HG03280 (cell line): ENCODE measurements at regions not wholly inside any gene's neighbourhood (a gene's known extent, or its start where the extent isn't known, plus 50 kb on each side); places are given as distances from the start of the nearest gene placed in this dataset.

Experiments used
- ATAC-seq: cut with Tn5 transposase; IDR thresholded peaks from one replicate; pipeline ENCODE4 v1.9.1; 2021; ENCODE audit warnings: mild to moderate bottlenecking, moderate library complexity; ENCODE audit not compliant: unreplicated experiment

DNA sequence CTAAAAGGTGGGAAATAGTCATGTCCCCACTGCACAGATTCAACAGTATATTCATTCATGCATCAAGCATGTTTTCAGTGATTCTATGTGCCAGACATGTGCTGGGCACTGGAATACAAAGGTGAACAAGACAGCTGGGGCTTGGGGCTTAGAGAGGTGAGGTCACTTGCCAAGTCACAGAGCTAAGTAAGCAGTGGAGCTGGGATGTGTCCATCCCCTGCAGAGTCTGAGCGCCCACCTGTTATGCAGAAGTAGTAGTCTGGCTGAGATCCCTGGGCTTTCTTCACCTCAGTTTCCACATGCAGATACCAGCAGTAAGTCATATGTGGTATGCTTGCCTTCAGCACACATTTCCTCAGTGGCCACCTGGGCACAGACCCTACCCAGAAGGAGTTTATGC lies 263.8 kb downstream of the DHX35 start:
- ATAC-seq, result no peak

- no peak for ATAC-seq
Measured at GRCh38 chr20:39225536-39225935, 263.4 kb downstream of the DHX35 start.

- ATAC-seq, result no peak
Measured at GRCh38 chr20:39222101-39222500, 260.0 kb downstream of the DHX35 start.

GRCh38 chr20:39216195-39216594 lies 254.1 kb downstream of the DHX35 start:
- ATAC-seq, result no peak

- no peak for ATAC-seq
Measured at GRCh38 chr20:39214828-39215227, 252.7 kb downstream of the DHX35 start.

GRCh38 chr20:39213476-39214145 lies 251.5 kb downstream of the DHX35 start:
- ATAC-seq, result no peak

GRCh38 chr20:39211060-39211748 lies 249.1 kb downstream of the DHX35 start:
- no peak for ATAC-seq

DNA sequence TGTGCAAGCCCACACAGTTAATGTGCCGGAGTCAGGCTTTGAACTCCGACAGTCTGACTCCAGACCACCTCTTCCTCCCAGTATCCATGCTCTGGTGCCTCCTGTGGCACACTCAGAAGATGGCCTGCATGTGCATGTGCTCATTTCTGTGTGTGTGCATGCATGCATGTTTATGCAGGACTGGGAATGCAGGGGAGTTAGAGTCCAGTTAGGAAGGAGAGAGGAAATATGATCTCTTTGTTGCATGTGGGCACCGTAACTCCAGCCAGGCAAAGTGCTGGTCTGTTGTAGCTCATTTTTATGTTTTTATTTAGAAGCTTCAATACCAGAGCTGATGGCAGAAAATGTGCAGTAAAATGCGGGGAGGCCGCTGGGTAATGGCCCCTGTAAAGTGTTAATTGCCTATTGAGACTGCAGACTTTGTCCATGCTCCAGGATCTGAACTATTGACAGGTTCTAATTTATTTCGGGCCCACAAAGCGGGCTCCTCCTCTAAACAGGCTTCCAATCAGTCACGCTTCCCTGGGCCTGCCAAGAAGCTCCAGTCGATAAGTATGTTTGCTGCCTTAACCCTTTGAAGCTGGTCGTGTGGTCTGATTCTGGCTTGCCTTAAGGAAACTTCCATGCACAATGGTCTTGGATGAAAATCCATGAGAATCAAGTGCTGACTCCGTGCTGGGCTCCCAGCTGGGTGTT lies 248.3 kb downstream of the DHX35 start:
- ATAC-seq, result no peak

- ATAC-seq, result no peak
Measured at GRCh38 chr20:39206899-39207564, 244.9 kb downstream of the DHX35 start.

- ATAC-seq, result no peak
Measured at GRCh38 chr20:39195582-39196021, 233.5 kb downstream of the DHX35 start.

GRCh38 chr20:39190666-39191570 lies 228.8 kb downstream of the DHX35 start:
- no peak for ATAC-seq

- ATAC-seq, result no peak
Measured at GRCh38 chr20:39188266-39188765, 226.2 kb downstream of the DHX35 start.

DNA sequence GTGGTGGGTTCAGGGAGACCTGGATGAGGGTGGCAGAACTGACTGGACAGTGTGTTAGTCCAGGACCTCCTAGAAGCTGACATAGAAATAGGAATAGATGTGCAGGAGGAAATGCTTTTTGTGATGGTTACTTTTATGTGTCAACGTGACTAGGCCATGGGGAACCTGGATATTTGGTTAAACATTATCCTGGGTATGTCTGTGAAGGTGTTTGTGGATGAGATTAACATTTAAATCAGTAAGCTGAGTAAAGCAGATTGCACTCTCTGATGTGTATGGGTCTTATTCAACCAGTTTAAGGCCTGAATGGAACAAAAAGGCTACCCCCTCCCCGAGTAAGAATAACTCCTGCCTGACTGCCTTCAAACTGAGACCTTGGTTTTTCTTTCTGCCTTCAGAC lies 219.3 kb downstream of the DHX35 start:
- ATAC-seq, result no peak

- no peak for ATAC-seq
Measured at GRCh38 chr20:39176457-39176856, 214.3 kb downstream of the DHX35 start.

DNA sequence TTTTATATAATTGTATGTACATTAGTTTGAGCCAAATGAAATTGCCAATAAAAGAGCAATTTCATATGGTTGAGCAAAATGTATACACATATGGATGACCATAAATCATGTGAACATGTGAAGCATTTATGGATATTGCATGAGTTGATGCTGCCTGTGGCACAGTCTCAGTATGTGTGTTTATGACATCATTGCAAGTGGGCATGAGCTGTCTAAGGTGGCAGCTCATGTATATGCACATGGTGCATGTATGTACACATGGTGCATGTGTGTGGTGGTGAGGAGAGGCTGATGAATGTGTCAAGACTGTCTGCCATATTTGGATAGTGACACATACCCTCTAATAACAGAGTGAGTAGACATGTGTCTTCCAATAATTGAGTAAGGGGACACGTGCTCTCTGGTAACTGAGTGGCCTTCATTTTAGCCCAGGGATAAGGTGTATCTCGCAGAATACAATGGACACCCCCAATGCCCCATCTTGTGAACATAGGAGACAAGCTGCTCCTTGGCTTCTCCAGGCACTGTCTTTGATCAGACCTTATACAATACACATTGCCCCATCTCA lies 208.8 kb downstream of the DHX35 start:
- no peak for ATAC-seq

- ATAC-seq, result no peak
Measured at GRCh38 chr20:39165099-39165498, 203.0 kb downstream of the DHX35 start.

DNA sequence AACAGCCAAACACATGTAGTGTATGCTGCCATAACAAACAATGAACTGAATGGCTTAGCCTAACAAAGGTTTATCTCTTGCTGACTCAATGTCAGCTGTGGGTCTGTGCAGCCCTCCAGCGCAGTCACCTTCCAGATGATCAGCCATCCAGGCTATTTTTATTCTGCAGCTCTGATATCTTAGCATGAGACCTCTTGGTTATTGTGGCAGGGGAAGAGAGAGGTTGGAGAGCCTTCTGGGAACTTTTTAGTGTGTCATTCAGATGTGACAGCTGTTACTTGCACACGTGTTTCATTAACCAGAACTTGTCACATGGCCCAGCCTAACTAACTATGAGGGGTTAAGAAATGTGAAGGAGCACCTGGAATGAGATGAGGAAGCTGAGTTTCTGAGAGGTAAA lies 202.5 kb downstream of the DHX35 start:
- no peak for ATAC-seq

DNA sequence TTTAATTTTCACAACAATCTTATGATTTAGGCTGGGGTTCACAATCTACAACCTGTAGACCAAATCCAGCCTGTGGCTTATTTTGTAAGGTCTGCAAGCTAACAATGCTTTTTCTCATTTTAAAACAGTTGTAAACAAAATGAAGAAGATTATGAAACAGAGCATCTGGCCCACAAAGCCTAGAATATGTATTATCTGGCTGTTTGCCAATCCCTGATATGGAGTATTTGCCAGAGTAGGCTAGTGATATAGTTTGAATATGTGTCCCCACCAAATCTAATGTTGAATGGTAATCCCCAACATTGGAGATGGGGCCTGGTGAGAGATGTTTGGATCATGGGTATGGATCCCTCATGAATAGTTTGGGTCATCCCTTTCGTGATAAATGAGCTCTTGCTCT lies 201.8 kb downstream of the DHX35 start:
- ATAC-seq, result no peak

DNA sequence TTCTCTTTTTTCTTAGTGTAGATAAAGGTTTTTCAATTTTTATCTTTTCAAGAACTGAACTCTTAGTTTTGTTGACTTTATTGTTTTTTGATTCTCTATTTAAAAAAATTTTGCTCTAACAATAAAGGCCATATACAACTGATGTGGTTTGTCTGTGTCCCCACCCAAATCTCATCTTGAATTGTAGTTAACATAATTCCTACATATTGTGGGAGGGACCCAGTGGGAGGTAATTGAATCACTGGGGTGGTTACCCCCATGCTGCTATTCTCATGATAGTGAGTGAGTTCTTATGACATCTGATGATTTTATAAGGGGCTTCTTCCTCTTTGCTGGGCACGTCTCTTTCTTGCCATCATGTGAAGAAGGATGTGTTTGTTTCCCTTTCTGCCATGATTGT lies 199.8 kb downstream of the DHX35 start:
- ATAC-seq, result no peak

DNA sequence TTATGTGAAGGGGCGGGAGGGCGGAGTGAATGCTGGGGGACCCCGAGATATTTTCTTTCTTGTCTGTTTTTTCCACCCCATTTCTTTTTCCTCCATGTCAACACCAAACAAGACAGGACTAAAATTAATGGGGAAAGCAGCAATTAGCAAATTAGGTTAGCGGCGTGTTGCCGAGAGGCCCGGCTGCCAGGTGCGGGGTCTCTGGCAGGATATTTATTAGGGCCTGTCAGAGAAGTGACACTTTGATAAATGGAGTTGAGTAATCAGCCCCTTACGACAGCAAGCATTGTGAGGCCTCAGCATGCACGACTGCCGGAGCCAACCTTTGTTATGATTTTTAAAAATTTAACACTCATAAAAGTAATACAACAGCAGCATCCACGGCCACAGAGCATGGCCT lies 193.8 kb downstream of the DHX35 start:
- no peak for ATAC-seq
